ENCODE measurements at regions not wholly inside any gene's neighbourhood (a gene's known extent, or its start where the extent isn't known, plus 50 kb on each side); places are given as distances from the start of the nearest gene placed in this dataset.

DNA sequence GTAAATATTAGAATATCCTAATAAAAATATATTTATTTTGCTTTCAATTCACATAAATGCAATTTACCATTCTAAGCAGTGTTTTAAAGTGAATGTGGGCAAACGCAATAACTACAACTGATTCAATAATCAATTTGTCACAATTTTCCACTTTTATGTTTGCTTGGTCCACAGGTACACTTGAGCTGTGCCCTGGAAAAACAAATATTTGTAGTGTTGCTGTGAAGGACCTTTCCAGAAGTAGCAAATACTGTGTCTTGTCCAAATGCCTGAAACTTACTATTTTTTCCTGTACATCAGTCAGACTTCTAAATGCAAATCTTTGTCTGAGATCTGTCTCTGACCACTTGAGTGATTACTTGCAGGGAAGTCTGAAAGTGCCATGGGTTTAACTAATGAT is 845.8 kb upstream of the SLITRK5 start:
- Histone ChIP-seq H3K27me3 (ENCODE audit: control insufficient read depth, insufficient read depth, low read length) (no peaks in the 10 kb centered on the region), H3K27ac (ENCODE audit: low read length) (no peak overlapping the region), H3K4me1 (ENCODE audit: control insufficient read depth, insufficient read depth, low read length) (no peaks in the 10 kb centered on the region), H3K4me3 (ENCODE audit: low read depth in 2 of 2, low read length in 2 of 2) (no peak overlapping the region), H3K36me3 (ENCODE audit: control insufficient read depth, insufficient read depth, low read length) (no peaks in the 10 kb centered on the region), H3K9me3 (ENCODE audit: control insufficient read depth, insufficient read depth, low read depth, low read length) (no peaks in the 10 kb centered on the region)
- in situ Hi-C loops (cut with HindIII; ENCODE audit: low pct_unique_long_range_greater_than_20kb, low sequenced_read_pairs) (no loop called here), intact Hi-C loops (cut with micrococcal nuclease; ENCODE audit: unreplicated experiment) (no loop called here)
- ATAC-seq (no peak), DNase-seq (ENCODE audit: low read depth, low spot score) (no peak)
- ChIA-PET CTCF (no interaction called here), POLR2A (no interaction called here)
- TF ChIP-seq SIN3A (IDR thresholded peaks at IDR 0.05; ENCODE audit: borderline replicate concordance, insufficient read depth, low read depth, low read length) (no peak), REST (IDR thresholded peaks at IDR 0.05; ENCODE audit: insufficient read depth in 1 of 2, low read depth in 2 of 2, low read length in 1 of 2) (no peak), TCF7L2 (IDR thresholded peaks at IDR 0.05; ENCODE audit: low read depth, low read length) (no peak), POLR2AphosphoS5 (IDR thresholded peaks at IDR 0.05; ENCODE audit: low read depth, low read length) (no peak)
- TF ChIP-seq, protein P1, sequence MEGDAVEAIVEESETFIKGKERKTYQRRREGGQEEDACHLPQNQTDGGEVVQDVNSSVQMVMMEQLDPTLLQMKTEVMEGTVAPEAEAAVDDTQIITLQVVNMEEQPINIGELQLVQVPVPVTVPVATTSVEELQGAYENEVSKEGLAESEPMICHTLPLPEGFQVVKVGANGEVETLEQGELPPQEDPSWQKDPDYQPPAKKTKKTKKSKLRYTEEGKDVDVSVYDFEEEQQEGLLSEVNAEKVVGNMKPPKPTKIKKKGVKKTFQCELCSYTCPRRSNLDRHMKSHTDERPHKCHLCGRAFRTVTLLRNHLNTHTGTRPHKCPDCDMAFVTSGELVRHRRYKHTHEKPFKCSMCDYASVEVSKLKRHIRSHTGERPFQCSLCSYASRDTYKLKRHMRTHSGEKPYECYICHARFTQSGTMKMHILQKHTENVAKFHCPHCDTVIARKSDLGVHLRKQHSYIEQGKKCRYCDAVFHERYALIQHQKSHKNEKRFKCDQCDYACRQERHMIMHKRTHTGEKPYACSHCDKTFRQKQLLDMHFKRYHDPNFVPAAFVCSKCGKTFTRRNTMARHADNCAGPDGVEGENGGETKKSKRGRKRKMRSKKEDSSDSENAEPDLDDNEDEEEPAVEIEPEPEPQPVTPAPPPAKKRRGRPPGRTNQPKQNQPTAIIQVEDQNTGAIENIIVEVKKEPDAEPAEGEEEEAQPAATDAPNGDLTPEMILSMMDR (IDR thresholded peaks at IDR 0.05), result no peak
- no TSS peak for BruUV-seq (replicated peaks)

DNA sequence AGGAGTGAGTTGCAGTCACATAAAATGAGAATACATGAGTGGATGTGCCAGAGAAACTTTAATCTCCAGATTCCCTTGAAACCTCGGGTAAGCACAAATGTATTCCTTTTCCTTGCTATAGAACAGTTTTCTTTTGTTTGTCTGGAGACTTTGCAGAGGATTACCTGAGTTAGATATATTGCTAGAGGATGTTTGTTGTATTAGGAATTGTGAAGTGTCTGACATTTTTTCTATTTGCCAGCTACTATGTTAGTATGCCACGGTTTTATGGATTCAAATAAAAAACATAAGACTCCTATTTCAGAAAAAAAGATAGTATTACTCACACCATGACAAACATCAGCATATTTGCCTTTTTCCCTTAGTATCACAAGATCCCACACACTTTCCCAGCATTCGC is 844.9 kb upstream of the SLITRK5 start:
- Histone ChIP-seq H3K27ac (ENCODE audit: low read length) (no peak overlapping the region), H3K4me1 (ENCODE audit: control insufficient read depth, insufficient read depth, low read length) (no peaks in the 10 kb centered on the region), H3K4me3 (ENCODE audit: low read depth in 2 of 2, low read length in 2 of 2) (no peak overlapping the region), H3K36me3 (ENCODE audit: control insufficient read depth, insufficient read depth, low read length) (no peaks in the 10 kb centered on the region), H3K9me3 (ENCODE audit: control insufficient read depth, insufficient read depth, low read depth, low read length) (no peaks in the 10 kb centered on the region), H3K27me3 (ENCODE audit: control insufficient read depth, insufficient read depth, low read length) (no peaks in the 10 kb centered on the region)
- TF ChIP-seq, protein P1 (IDR thresholded peaks at IDR 0.05), result no peak
- TF ChIP-seq POLR2AphosphoS5 (IDR thresholded peaks at IDR 0.05; ENCODE audit: low read depth, low read length), result no peak
- DNase-seq (ENCODE audit: low read depth, low spot score) (no peak), ATAC-seq (no peak)
- no TSS peak for BruUV-seq (replicated peaks)
- CTCF ChIA-PET, result no interaction called here
- intact Hi-C loops (cut with micrococcal nuclease; ENCODE audit: unreplicated experiment), result no loop called here
- POLR2A ChIA-PET, result no interaction called here
- in situ Hi-C loops (cut with HindIII; ENCODE audit: low pct_unique_long_range_greater_than_20kb, low sequenced_read_pairs), result no loop called here

GRCh38 chr13:86830046-86830445 is 841.1 kb upstream of the SLITRK5 start:
- Histone ChIP-seq H3K27ac (ENCODE audit: low read length) (no peak overlapping the region), H3K9me3 (ENCODE audit: control insufficient read depth, insufficient read depth, low read depth, low read length) (no peaks in the 10 kb centered on the region), H3K36me3 (ENCODE audit: control insufficient read depth, insufficient read depth, low read length) (no peaks in the 10 kb centered on the region), H3K4me1 (ENCODE audit: control insufficient read depth, insufficient read depth, low read length) (no peaks in the 10 kb centered on the region), H3K27me3 (ENCODE audit: control insufficient read depth, insufficient read depth, low read length) (no peaks in the 10 kb centered on the region), H3K4me3 (ENCODE audit: low read depth in 2 of 2, low read length in 2 of 2) (no peak overlapping the region)
- intact Hi-C loops (cut with micrococcal nuclease; ENCODE audit: unreplicated experiment) (no loop called here), in situ Hi-C loops (cut with HindIII; ENCODE audit: low pct_unique_long_range_greater_than_20kb, low sequenced_read_pairs) (no loop called here)
- ATAC-seq, result no peak
- ChIA-PET CTCF (no interaction called here), POLR2A (no interaction called here)
- TF ChIP-seq, protein P1 (IDR thresholded peaks at IDR 0.05), result no peak
- no peak for TF ChIP-seq SIN3A (IDR thresholded peaks at IDR 0.05; ENCODE audit: borderline replicate concordance, insufficient read depth, low read depth, low read length)
- no peak for TF ChIP-seq REST (IDR thresholded peaks at IDR 0.05; ENCODE audit: insufficient read depth in 1 of 2, low read depth in 2 of 2, low read length in 1 of 2)
- no peak for TF ChIP-seq TCF7L2 (IDR thresholded peaks at IDR 0.05; ENCODE audit: low read depth, low read length)
- no peak for TF ChIP-seq POLR2AphosphoS5 (IDR thresholded peaks at IDR 0.05; ENCODE audit: low read depth, low read length)
- no peak for DNase-seq (ENCODE audit: low read depth, low spot score)
- no TSS peak for BruUV-seq (replicated peaks)
